Kidney capillary endothelial cell (primary cell): ENCODE measurements at regions not wholly inside any gene's neighbourhood (a gene's known extent, or its start where the extent isn't known, plus 50 kb on each side); places are given as distances from the start of the nearest gene placed in this dataset.
"Not testable (repeated sequence)": the region's sequence is repeated elsewhere in the genome, so short reads cannot be mapped to it uniquely, and the experiment has no call there.

Experiments used
- DNase-seq: peaks from one replicate; pipeline ENCODE4 v3.0.0-alpha.2; 2018; ENCODE audit warnings: low spot score

DNA sequence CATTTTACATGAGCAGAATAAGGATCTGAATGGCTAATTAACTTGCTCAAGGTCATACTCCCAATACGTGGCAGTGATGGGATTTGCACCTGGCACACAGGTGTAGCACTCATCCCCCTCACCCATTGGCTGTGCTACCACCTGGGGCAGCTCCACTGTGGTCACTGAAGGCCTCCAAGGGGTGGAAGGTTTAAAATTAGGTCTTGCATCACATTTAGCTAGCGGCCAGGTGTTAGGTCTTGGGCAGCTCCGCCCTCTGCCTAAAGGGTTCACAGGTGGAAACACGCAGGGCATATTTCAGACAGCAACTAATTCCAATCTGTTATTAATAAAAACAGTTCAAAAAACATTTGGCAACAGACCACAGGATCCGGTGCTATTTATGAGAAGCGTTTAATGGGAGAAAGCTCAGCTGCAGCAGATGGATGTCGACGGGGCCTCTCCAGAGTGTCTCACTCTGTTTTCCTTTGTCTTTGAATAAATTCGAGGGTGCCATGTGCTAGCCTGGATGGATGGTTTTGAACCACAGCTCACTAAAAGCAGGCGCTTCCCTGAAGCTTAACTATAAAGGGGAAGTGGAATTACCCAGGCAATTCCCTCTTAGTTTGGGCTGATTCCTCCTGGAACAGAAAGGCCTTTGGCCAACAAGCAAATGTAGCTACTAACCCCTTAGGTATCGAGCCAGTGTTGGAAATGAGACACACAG, 1017.6 kb downstream of the TYW1 start:
- DNase-seq, result no peak

- no peak for DNase-seq
Measured at GRCh38 chr7:68015122-68015977, 1018.7 kb downstream of the TYW1 start.

- DNase-seq, result no peak
Measured at GRCh38 chr7:68015978-68016532, 1019.4 kb downstream of the TYW1 start.

DNA sequence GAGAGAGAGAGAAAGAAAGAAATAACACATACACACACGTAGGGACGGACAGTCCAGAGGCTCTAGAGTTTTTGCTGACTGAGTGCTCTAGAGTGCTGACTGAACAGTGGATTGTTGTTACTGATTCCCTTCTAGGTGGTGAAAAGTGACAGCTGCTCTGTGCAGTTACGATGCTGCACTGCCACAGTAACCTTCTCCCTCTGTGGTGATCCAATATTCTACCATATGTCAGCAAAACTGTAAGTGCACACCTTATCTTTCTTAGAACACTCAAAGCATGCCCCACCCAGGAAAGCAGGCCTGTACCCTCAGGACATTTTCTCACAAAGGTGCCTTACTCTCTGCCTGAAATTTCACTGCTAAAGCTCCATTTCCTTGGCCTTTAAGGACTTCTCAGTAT, 1023.5 kb downstream of the TYW1 start:
- DNase-seq, result no peak

DNA sequence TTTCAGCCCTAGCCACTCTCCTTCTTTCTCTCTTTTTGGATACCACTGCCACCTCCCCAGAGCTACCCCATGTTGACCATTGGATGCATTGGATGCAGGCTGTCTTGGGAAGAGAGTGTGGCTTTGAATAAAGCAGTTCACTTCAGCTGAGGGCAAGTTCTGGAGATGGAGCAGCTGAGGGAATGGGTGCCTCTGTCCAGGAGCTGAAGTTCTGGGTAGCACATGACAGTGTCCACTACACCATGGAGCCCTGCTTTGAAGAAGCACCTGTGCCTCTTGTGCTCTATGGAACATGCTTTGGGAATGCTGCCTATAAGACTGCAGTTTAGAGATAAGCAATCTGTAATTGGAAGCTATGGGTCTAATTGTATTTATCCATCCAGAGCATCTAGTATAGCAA, 1028.7 kb downstream of the TYW1 start:
- DNase-seq, result no peak

DNA sequence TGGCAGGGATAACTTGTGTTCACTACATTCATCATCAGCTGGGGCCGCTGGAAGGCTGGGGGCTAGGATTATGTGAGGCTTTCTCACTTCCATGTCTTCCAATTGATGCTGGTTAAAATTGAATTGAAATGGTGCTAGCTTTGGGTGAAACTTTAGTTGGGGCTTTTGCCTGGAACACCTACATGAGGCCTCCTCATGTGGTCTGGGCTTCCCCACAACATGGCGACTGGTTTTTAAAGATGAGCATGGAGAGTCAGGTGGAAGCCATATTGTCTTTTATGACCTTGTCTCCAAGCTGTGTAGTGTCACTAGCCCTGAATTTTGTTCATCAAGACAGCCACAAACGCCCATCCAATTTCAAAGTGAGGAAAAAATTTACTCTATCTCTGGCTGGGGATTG, 1033.9 kb downstream of the TYW1 start:
- DNase-seq, result no peak

- no peak for DNase-seq
Measured at GRCh38 chr7:68031180-68031943, 1034.7 kb downstream of the TYW1 start.

DNA sequence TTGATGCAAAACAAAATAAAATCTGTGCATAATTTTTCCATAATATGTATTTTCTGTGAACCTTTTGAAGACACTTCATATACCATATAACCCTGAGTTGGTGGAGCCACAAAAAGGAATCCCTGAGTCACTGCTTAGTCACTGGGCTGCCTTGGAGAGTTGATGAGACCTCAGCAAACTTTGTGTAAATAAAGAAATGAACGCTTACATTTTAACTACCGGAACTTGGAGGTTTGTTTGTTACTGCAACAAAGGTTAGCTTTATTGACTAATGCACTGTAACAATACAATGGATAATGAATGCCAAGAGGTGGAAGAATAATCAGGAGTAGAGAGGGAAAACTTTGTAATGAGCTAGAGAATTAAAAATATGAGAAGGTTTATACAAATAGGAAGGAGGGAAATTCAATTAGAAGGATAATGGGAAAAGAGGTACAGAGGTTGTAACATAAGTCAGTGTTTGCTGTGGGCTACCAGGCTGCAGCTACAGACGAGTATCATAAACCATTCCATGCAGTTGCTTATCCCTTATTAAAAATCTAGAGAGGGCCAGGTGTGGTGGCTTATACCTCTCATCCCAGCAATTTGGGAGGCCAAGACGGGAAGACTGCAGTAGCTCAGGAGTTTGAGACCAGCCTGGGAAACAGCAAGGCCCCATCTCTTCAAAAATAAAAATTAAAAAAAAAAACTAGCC, 1042.1 kb downstream of the TYW1 start:
- DNase-seq, result no peak

DNA sequence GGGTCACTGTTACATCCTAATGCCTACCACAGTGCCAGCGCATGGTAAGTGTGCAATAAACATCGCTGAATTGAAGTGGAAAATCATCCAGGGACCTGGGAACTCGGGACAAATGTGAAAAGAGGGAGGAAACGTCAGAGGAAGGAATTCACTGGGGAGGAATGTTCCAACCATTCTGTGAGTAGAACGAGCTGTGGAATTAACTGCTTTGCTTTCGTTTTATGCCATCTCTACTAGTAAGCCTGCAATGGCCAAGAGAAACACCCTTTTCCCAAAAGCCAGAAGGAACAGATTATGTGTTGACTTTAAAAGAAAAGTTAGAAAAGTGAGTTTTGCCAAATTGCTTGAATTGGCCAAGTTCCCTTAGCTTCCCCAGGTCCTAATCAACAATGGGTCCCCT, 1044.9 kb downstream of the TYW1 start:
- no peak for DNase-seq

GRCh38 chr7:68043546-68043945, 1046.9 kb downstream of the TYW1 start:
- no peak for DNase-seq

- no peak for DNase-seq
Measured at GRCh38 chr7:68050627-68051026, 1054.0 kb downstream of the TYW1 start.

DNA sequence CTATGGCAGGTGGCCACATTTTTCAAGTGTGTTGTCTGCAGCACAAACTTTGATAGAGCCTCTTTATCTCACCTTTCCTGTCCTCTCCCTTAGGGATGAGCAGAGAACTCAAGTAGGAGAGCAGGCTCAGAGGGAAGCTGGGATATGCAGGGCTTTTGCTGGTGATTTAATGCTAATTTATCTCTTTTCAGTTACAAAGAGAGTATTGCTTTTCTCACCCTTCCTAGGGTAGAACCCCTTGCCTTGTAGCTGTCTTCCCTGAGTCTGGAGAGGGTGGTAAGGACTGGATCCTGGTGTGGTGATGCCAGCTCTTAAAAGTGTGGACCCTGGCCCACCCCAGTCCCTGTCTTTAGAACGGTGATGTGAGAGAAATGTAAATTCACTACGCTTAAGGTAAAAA, 1061.4 kb downstream of the TYW1 start:
- DNase-seq, result no peak

GRCh38 chr7:68063171-68063570, 1066.5 kb downstream of the TYW1 start:
- no peak for DNase-seq

DNA sequence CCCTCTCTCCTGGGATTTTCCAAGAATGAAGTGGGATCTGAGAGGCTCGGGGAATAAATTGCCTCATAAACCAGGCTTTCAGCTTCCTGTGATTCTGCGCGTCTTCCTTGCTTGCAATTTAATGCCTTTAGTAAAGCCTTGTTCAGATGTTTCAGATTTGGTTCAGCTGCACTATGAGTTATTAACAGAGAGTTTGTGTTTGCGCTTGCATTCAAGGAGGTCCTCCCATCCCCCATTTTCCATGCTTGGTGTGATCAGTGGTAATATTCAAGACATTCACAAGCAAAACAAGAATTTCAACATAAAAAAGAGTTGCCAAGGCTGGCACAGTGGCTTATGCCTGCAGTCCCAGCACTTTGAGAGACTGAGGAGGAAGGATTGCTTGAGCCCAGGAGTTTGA, 1068.9 kb downstream of the TYW1 start:
- DNase-seq, result no peak

- no peak for DNase-seq
Measured at GRCh38 chr7:68067845-68068244, 1071.2 kb downstream of the TYW1 start.

DNA sequence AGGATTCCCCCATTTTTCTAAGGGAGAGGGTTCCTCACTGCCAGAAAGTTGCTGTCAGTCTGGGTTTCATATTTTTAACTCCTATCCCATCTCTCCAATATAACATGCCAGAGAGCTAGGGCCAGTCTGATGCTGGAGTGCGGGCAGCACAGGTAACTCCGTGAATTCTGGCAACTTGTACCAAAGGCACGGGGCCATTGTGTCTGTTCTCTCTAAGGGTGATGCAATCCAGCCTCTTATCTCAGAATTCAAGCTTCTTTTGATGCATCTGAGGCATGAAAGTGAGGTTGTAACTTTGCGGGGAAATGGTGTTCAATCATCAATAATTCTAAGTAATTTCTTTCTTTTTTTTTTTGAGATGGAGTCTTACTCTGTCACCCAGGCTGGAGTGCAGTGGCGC, 1074.4 kb downstream of the TYW1 start:
- no peak for DNase-seq

GRCh38 chr7:68073701-68074100, 1077.1 kb downstream of the TYW1 start:
- no peak for DNase-seq

- no peak for DNase-seq
Measured at GRCh38 chr7:68074242-68074641, 1077.6 kb downstream of the TYW1 start.

DNA sequence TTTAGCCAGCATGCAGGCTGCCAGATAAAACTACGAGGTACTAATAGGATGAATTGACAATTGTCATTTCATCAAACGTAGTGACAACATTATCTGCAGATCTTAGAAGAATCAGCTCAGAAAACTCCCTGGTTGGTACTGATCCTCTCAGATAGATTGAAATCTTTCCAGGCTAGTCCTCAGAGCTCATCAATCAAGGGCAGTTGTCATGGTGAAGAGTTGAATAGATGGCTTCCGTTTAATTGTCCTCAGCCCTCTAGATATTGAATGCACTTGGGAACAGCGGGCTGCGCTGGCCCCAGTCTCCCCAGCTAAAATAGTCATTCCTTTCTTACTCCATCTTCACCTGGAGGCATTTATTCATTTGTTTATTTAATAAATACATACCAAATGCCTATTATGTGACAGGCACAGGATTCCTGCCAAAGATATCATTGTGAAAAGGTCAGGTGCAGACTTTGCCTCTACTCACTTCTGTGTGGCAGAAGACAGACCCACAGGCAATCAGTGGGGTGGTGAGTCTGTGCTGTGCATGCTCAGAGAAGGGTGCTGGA, 1081.6 kb downstream of the TYW1 start:
- DNase-seq, result no peak

- DNase-seq, result not testable (repeated sequence)
Measured at GRCh38 chr7:68082066-68082960, 1085.7 kb downstream of the TYW1 start.
